GM06990 (cell line): ENCODE measurements at regions not wholly inside any gene's neighbourhood (a gene's known extent, or its start where the extent isn't known, plus 50 kb on each side); places are given as distances from the start of the nearest gene placed in this dataset.
"Not testable (repeated sequence)": the region's sequence is repeated elsewhere in the genome, so short reads cannot be mapped to it uniquely, and the experiment has no call there.

Source experiments
- DNase-seq: peaks from one replicate; pipeline ENCODE4 v3.0.0-alpha.2; 2011; ENCODE audit not compliant: insufficient read length; ENCODE audit errors: extremely low read depth
- H3K27me3 ChIP-seq: replicated peaks from 2 replicates; pipeline ENCODE4 v1.6.0; 2011; ENCODE audit warnings: low read length; ENCODE audit not compliant: control insufficient read depth, insufficient read depth
- H3K36me3 ChIP-seq: 2 replicates; pipeline ENCODE4 v1.5.1; 2011; ENCODE audit warnings: low read length; ENCODE audit not compliant: control insufficient read depth, insufficient read depth
- H3K4me3 ChIP-seq: replicated peaks from 2 replicates; pipeline ENCODE4 v1.5.1; 2011; ENCODE audit warnings: low read depth, mild to moderate bottlenecking, control low read depth, low read length
- TF ChIP-seq, protein P1 (sequence below): IDR thresholded peaks from 2 replicates; pipeline ENCODE4 v1.5.1; 2011; ENCODE audit warnings: low read length, control low read depth, mild to moderate bottlenecking, inconsistent platforms; ENCODE audit not compliant: insufficient read depth, poor library complexity, severe bottlenecking

DNA sequence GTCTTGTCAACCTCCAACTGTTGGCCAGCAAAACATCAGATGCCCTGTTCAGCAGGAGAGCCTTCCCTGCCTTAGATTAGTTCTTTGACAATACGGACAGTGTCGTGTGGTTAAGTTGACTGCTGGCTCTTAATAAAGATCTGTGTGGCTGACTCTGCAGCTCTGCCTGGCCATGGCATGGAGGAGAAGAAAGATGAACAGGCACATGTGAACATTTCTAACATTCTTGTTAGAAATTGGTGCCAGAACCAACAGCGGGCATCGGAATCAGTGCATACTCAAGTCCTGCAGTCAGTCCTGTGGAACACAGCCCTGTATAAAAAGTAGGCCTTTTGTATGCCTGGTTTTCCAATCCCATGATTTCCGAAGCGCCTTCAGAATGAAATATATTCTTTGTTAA lies 455.6 kb downstream of the POM121L12 start:
- Histone ChIP-seq H3K27me3 (no peaks in the 10 kb centered on the region), H3K36me3 (no peaks in the 10 kb centered on the region), H3K4me3 (no peak overlapping the region)
- TF ChIP-seq, protein P1, sequence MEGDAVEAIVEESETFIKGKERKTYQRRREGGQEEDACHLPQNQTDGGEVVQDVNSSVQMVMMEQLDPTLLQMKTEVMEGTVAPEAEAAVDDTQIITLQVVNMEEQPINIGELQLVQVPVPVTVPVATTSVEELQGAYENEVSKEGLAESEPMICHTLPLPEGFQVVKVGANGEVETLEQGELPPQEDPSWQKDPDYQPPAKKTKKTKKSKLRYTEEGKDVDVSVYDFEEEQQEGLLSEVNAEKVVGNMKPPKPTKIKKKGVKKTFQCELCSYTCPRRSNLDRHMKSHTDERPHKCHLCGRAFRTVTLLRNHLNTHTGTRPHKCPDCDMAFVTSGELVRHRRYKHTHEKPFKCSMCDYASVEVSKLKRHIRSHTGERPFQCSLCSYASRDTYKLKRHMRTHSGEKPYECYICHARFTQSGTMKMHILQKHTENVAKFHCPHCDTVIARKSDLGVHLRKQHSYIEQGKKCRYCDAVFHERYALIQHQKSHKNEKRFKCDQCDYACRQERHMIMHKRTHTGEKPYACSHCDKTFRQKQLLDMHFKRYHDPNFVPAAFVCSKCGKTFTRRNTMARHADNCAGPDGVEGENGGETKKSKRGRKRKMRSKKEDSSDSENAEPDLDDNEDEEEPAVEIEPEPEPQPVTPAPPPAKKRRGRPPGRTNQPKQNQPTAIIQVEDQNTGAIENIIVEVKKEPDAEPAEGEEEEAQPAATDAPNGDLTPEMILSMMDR, result no peak
- DNase-seq, result no peak

DNA sequence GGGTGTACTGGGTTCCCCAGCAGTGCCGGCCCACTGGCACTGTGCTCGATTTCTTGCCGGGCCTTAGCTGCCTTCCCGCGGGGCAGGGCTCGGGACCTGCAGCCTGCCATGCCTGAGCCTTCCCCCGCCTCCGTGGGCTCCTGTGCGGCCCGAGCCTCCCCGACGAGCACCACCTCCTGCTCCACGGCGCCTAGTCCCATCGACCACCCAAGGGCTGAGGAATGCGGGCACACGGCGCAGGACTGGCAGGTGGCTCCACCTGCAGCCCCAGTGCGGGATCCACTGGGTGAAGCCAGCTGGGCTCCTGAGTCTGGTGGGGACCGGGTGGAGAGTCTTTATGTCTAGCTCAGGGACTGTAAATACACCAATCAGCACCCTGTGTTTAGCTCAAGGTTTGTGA lies 459.7 kb downstream of the POM121L12 start:
- DNase-seq, H3K27me3 ChIP-seq, H3K4me3 ChIP-seq, H3K36me3 ChIP-seq: not testable (repeated sequence)

DNA sequence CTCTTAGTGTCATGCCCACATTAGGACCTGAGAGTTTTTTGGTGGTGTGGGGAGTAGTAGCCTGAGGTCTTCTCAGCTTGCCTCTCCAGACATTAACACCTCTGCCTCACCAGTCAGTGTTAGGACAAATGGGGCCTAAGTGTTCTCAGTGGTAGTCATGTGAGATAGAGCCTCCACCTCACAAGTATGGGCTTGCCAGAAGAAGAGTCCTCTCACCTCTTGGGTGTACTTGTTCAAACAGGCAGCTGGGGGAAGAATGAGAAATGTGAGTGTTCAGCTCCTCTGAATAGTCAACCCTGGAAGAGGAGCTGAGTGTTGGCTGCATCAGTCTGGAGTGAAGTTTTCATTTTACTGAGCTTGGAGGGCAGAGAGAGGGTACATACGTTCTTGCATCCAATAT lies 464.6 kb downstream of the POM121L12 start:
- H3K4me3 ChIP-seq, result no peak overlapping the region
- no peaks in the 10 kb centered on the region for H3K27me3 ChIP-seq
- no peak for DNase-seq
- no peaks in the 10 kb centered on the region for H3K36me3 ChIP-seq
- TF ChIP-seq, protein P1, result no peak

DNA sequence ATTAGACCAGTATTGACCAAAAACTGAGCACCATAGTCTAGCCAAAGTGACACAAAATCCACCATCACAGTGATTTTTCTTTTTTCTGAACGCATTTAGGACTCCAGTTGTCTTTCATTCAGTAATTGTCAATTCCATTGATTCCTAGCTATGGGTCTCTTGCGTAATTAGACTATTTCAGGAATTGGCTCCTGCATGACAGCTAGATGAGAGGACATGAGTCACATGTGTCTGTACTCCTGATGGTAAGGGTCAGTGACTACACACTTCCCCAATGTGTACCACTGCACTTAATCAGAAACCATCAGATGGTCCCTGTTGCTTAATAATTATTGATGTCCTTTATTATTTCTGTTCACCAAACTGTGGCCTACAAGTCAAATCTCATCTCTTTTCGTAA lies 469.5 kb downstream of the POM121L12 start:
- TF ChIP-seq, protein P1, result no peak
- no peak overlapping the region for H3K4me3 ChIP-seq
- no peak for DNase-seq
- H3K27me3 ChIP-seq, result no peaks in the 10 kb centered on the region
- H3K36me3 ChIP-seq, result no peaks in the 10 kb centered on the region

DNA sequence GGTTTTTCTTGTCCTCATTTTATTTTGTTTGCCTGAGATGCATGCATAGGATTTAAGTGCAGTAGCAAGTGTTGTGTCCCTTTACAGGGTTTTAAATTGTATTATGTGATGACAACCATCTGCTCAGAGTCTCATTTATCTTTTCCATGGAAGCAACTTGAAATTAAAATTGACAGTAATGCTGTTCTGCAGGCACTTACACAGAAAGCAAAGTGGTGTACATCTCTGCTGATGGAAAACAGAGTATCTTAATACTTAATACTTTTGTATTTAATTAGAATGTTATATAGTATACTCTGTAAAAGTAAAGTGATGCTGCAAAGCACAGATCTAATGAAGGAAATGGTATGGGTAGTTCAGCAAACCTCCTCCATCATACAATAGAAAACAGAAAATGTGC lies 482.9 kb downstream of the POM121L12 start:
- TF ChIP-seq, protein P1, result no peak
- no peak overlapping the region for H3K4me3 ChIP-seq
- no peaks in the 10 kb centered on the region for H3K27me3 ChIP-seq
- H3K36me3 ChIP-seq, result no peaks in the 10 kb centered on the region
- no peak for DNase-seq

DNA sequence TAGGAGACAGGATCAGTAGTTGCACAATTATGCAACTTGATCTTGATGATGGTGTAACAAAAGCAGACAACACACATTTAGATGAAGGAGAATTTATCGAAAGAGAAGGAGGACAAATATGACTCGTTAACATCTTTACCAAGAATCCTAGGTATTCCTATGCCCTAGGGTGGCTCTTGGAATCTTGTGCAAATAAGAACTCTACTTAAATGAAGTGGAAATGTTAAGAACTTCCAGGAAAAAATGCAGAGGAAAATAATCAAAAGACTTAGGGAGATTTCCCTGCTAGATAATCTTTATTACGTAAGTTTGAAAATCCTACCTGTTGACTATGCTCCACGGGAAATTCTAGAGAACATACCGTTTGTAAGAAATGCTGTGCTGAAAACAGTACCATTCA lies 485.4 kb downstream of the POM121L12 start:
- H3K4me3 ChIP-seq, result no peak overlapping the region
- no peaks in the 10 kb centered on the region for H3K36me3 ChIP-seq
- no peak for DNase-seq
- H3K27me3 ChIP-seq, result no peaks in the 10 kb centered on the region
- TF ChIP-seq, protein P1, result no peak
